ENCODE measurements at regions not wholly inside any gene's neighbourhood (a gene's known extent, or its start where the extent isn't known, plus 50 kb on each side); places are given as distances from the start of the nearest gene placed in this dataset.

GRCh38 chr11:112582366-112582765, 321.7 kb upstream of the PLET1 start:
- TF ChIP-seq, protein P1, sequence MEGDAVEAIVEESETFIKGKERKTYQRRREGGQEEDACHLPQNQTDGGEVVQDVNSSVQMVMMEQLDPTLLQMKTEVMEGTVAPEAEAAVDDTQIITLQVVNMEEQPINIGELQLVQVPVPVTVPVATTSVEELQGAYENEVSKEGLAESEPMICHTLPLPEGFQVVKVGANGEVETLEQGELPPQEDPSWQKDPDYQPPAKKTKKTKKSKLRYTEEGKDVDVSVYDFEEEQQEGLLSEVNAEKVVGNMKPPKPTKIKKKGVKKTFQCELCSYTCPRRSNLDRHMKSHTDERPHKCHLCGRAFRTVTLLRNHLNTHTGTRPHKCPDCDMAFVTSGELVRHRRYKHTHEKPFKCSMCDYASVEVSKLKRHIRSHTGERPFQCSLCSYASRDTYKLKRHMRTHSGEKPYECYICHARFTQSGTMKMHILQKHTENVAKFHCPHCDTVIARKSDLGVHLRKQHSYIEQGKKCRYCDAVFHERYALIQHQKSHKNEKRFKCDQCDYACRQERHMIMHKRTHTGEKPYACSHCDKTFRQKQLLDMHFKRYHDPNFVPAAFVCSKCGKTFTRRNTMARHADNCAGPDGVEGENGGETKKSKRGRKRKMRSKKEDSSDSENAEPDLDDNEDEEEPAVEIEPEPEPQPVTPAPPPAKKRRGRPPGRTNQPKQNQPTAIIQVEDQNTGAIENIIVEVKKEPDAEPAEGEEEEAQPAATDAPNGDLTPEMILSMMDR (IDR thresholded peaks at IDR 0.05; ENCODE audit: low read depth, low read length, poor library complexity, severe bottlenecking): no peak
- TF ChIP-seq EZH2phosphoT487 (IDR thresholded peaks at IDR 0.05; ENCODE audit: borderline replicate concordance, low read length): no peak

All from DOHH2 (cell line).